H9 (cell line): ENCODE measurements at regions not wholly inside any gene's neighbourhood (a gene's known extent, or its start where the extent isn't known, plus 50 kb on each side); places are given as distances from the start of the nearest gene placed in this dataset.

Experiments used
- DNase-seq: peaks from one replicate; pipeline ENCODE4 v3.0.0-alpha.2; 2017
- H2AFZ ChIP-seq: one replicate; pipeline ENCODE4 v1.6.1; 2013; ENCODE audit warnings: mild to moderate bottlenecking, low read length, control low read depth, moderate library complexity
- H2AK5ac ChIP-seq: 2 replicates; pipeline ENCODE4 v1.6.1; 2013; ENCODE audit warnings: low read length, control low read depth, mixed read lengths; ENCODE audit not compliant: insufficient read length
- H2BK120ac ChIP-seq: one replicate; pipeline ENCODE4 v1.6.1; 2013; ENCODE audit warnings: low read depth, mild to moderate bottlenecking, low read length, control low read depth, inconsistent platforms; ENCODE audit not compliant: poor library complexity, severe bottlenecking
- H2BK12ac ChIP-seq: 2 replicates; pipeline ENCODE4 v1.6.1; 2013; ENCODE audit warnings: low read length, control low read depth, mixed read lengths, low read depth; ENCODE audit not compliant: insufficient read length
- H2BK15ac ChIP-seq: 2 replicates; pipeline ENCODE4 v1.6.1; 2013; ENCODE audit warnings: low read depth, low read length, control low read depth
- H2BK20ac ChIP-seq: one replicate; pipeline ENCODE4 v1.6.1; 2013; ENCODE audit warnings: low read depth, mild to moderate bottlenecking, low read length, control low read depth, inconsistent platforms; ENCODE audit not compliant: poor library complexity, severe bottlenecking
- H2BK5ac ChIP-seq: 2 replicates; pipeline ENCODE4 v1.6.1; 2013; ENCODE audit warnings: low read length, control low read depth, mixed read lengths; ENCODE audit not compliant: insufficient read length
- H3K14ac ChIP-seq: 2 replicates; pipeline ENCODE4 v1.6.1; 2013; ENCODE audit warnings: low read length, control low read depth; ENCODE audit not compliant: insufficient read depth
- H3K18ac ChIP-seq: 2 replicates; pipeline ENCODE4 v1.6.1; 2013; ENCODE audit warnings: low read depth, mild to moderate bottlenecking, mixed read lengths, low read length, control low read depth; ENCODE audit not compliant: insufficient read length
- H3K23ac ChIP-seq: 2 replicates; pipeline ENCODE4 v1.6.1; 2013; ENCODE audit warnings: low read length, control low read depth, mixed read lengths, low read depth; ENCODE audit not compliant: insufficient read length
- H3K23me2 ChIP-seq: 2 replicates; pipeline ENCODE4 v1.6.1; 2013; ENCODE audit warnings: low read depth, mild to moderate bottlenecking, mixed read lengths, low read length, control low read depth; ENCODE audit not compliant: insufficient read length, poor library complexity, severe bottlenecking
- H3K27ac ChIP-seq: 2 replicates; pipeline ENCODE4 v1.5.1; 2013; ENCODE audit warnings: low read length, control low read depth, mixed read lengths, low read depth; ENCODE audit not compliant: insufficient read length
- H3K27me3 ChIP-seq: 2 replicates; pipeline ENCODE4 v1.6.1; 2013; ENCODE audit warnings: low read length, control low read depth, inconsistent platforms; ENCODE audit not compliant: insufficient read depth
- H3K4ac ChIP-seq: 2 replicates; pipeline ENCODE4 v1.6.1; 2013; ENCODE audit warnings: low read depth, mild to moderate bottlenecking, control low read depth, inconsistent platforms, low read length, moderate library complexity
- H3K4me1 ChIP-seq: 2 replicates; pipeline ENCODE4 v1.6.1; 2013; ENCODE audit warnings: low read length, control low read depth, inconsistent platforms; ENCODE audit not compliant: insufficient read depth
- H3K4me2 ChIP-seq: 2 replicates; pipeline ENCODE4 v1.6.1; 2013; ENCODE audit warnings: low read length, control low read depth, mixed read lengths; ENCODE audit not compliant: insufficient read length, insufficient read depth
- H3K56ac ChIP-seq: 2 replicates; pipeline ENCODE4 v1.6.1; 2013; ENCODE audit warnings: low read depth, mild to moderate bottlenecking, mixed read lengths, low read length, control low read depth; ENCODE audit not compliant: insufficient read length
- H3K79me1 ChIP-seq: 2 replicates; pipeline ENCODE4 v1.6.1; 2013; ENCODE audit warnings: low read depth, mild to moderate bottlenecking, moderate library complexity, low read length, control low read depth, inconsistent platforms; ENCODE audit not compliant: insufficient read depth, poor library complexity, severe bottlenecking
- H3K79me2 ChIP-seq: 2 replicates; pipeline ENCODE4 v1.6.1; 2013; ENCODE audit warnings: low read length, control low read depth, inconsistent platforms; ENCODE audit not compliant: insufficient read depth
- H3K9ac ChIP-seq: 2 replicates; pipeline ENCODE4 v1.6.1; 2013; ENCODE audit warnings: low read length, control low read depth, mixed read lengths; ENCODE audit not compliant: insufficient read length; ENCODE audit errors: extremely low read depth
- H3K9me3 ChIP-seq: one replicate; pipeline ENCODE4 v1.6.1; 2013; ENCODE audit warnings: low read depth, low read length, inconsistent platforms; ENCODE audit not compliant: control insufficient read depth
- H3T11ph ChIP-seq: one replicate; pipeline ENCODE4 v1.6.1; 2013; ENCODE audit warnings: mild to moderate bottlenecking, low read length, control low read depth, inconsistent platforms
- H4K20me1 ChIP-seq: one replicate; pipeline ENCODE4 v1.6.1; 2013; ENCODE audit not compliant: control insufficient read depth, insufficient read length, insufficient read depth
- H4K5ac ChIP-seq: 2 replicates; pipeline ENCODE4 v1.6.1; 2013; ENCODE audit warnings: low read depth, mild to moderate bottlenecking, mixed read lengths, low read length, control low read depth; ENCODE audit not compliant: insufficient read length
- H4K8ac ChIP-seq: replicated peaks from 2 replicates; pipeline ENCODE4 v1.6.1; 2013; ENCODE audit warnings: low read length, control low read depth, mixed read lengths, low read depth; ENCODE audit not compliant: insufficient read length
- H4K91ac ChIP-seq: 2 replicates; pipeline ENCODE4 v1.6.1; 2013; ENCODE audit warnings: low read depth, mild to moderate bottlenecking, moderate library complexity, mixed read lengths, low read length, control low read depth; ENCODE audit not compliant: insufficient read length
- H3K27ac Mint-ChIP-seq, 3 experiments: 2 replicates in 2 of 3; 3 replicates in 1 of 3; pipeline ENCODE4 v1.8.0; 2020 to 2021; ENCODE audit warnings: mixed read lengths in 3 of 3, mild to moderate bottlenecking in 1 of 3, moderate library complexity in 1 of 3
- H3K27me3 Mint-ChIP-seq: 2 replicates; pipeline ENCODE4 v1.8.0; 2021; ENCODE audit warnings: low read depth, mild to moderate bottlenecking, moderate library complexity, mixed read lengths
- H3K36me3 Mint-ChIP-seq, 3 experiments: 2 replicates in 2 of 3; 3 replicates in 1 of 3; pipeline ENCODE4 v1.8.0; 2020 to 2021; ENCODE audit warnings: low read depth in 3 of 3, mixed read lengths in 3 of 3; ENCODE audit not compliant: insufficient read depth in 1 of 3
- H3K4me1 Mint-ChIP-seq, 2 experiments: 2 replicates each; pipeline ENCODE4 v1.8.0; 2020; ENCODE audit warnings: mixed read lengths in 2 of 2
- H3K4me3 Mint-ChIP-seq, 2 experiments: 2 replicates in 1 of 2; 3 replicates in 1 of 2; pipeline ENCODE4 v1.8.0; 2020 to 2021; ENCODE audit warnings: mild to moderate bottlenecking in 2 of 2, mixed read lengths in 2 of 2, moderate library complexity in 1 of 2
- H3K9me3 Mint-ChIP-seq, 2 experiments: 2 replicates in 1 of 2; 3 replicates in 1 of 2; pipeline ENCODE4 v1.8.0; 2020; ENCODE audit warnings: mild to moderate bottlenecking in 2 of 2, mixed read lengths in 2 of 2, moderate library complexity in 1 of 2
- CTCF ChIP-seq: fragments of 200-600 bp; sonication (generic); conservative IDR thresholded peaks from 3 replicates; pipeline ENCODE4 v1.8.0; 2021; ENCODE audit warnings: antibody characterized with exemption, mild to moderate bottlenecking
- WGBS: extraction: QIAGEN DNeasy Blood & Tissue Kit; methylation state at CpG from one replicate; pipeline ENCODE4 v1.1.7; 2013; ENCODE audit warnings: missing lambda C conversion rate, low lambda C conversion rate, mixed read lengths; ENCODE audit not compliant: insufficient read length; ENCODE audit errors: extremely low coverage; 5-methylcytosine and 5-hydroxymethylcytosine counted together

GRCh38 chr3:5563537-5564277, 376.2 kb downstream of the EDEM1 start:
- DNase-seq = no peak
- no CpG with 5 or more reads among the region's 7 CpGs for WGBS
- Histone ChIP-seq H4K20me1 (no peaks in the 10 kb centered on the region), H3K14ac (no peak overlapping the region), H3K27me3 (no peaks in the 10 kb centered on the region), H3K18ac (no peak overlapping the region), H2BK12ac (no peak overlapping the region), H3K23ac (no peak overlapping the region), H2AK5ac (no peak overlapping the region), H3K9ac (no peak overlapping the region), H3K27ac (no peak overlapping the region), H3K56ac (no peak overlapping the region), H3K9me3 (no peaks in the 10 kb centered on the region), H3K4me2 (no peak overlapping the region), H3K4ac (no peak overlapping the region), H2BK120ac (no peak overlapping the region), H2BK5ac (no peak overlapping the region), H3K79me2 (no peaks in the 10 kb centered on the region), H3K79me1 (no peaks in the 10 kb centered on the region), H3K4me1 (no peaks in the 10 kb centered on the region), H4K8ac (no peak overlapping the region), H3K23me2 (no peaks in the 10 kb centered on the region), H4K5ac (no peak overlapping the region), H2AFZ (no peak overlapping the region), H2BK20ac (no peak overlapping the region), H3T11ph (no peak overlapping the region), H2BK15ac (no peak overlapping the region), H4K91ac (no peak overlapping the region)
- H3K27ac Mint-ChIP-seq = no peak overlapping the region
- no peak for TF ChIP-seq CTCF
- H3K4me3 Mint-ChIP-seq = no peak overlapping the region
- no peaks in the 10 kb centered on the region for H3K4me1 Mint-ChIP-seq
- H3K27me3 Mint-ChIP-seq = no peaks in the 10 kb centered on the region
- peaks cover 0 to 4% of the 10 kb centered on the region in 2 experiments; a peak in 2 of 5 replicates for H3K9me3 Mint-ChIP-seq
- no peaks in the 10 kb centered on the region; a peak in 1 of 7 replicates for H3K36me3 Mint-ChIP-seq
